ENCODE measurements at regions not wholly inside any gene's neighbourhood (a gene's known extent, or its start where the extent isn't known, plus 50 kb on each side); places are given as distances from the start of the nearest gene placed in this dataset.

DNA sequence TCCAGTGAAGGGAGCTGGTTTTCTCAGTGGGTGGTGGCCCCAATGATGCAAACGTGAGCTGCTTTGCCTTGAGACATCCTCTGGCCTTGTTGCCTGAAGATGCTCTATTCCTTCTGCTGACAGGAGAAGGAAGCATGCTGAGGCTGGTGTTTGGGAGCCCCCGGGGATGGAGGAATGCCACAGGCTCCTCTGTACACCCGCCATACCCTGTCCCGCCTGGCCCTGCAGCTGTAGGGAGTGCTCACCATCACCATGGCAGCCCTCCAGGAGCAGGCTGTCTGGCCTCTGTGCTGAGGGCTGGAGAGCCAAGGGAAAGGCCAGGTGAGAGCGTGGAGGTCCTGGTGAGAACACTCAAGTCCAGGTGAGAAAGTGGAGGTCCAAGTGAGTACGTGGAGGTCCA is 134.4 kb downstream of the MRPL36 start:
- no peak for TF ChIP-seq POLR2A (IDR thresholded peaks at IDR 0.05)
- TF ChIP-seq, protein P1, sequence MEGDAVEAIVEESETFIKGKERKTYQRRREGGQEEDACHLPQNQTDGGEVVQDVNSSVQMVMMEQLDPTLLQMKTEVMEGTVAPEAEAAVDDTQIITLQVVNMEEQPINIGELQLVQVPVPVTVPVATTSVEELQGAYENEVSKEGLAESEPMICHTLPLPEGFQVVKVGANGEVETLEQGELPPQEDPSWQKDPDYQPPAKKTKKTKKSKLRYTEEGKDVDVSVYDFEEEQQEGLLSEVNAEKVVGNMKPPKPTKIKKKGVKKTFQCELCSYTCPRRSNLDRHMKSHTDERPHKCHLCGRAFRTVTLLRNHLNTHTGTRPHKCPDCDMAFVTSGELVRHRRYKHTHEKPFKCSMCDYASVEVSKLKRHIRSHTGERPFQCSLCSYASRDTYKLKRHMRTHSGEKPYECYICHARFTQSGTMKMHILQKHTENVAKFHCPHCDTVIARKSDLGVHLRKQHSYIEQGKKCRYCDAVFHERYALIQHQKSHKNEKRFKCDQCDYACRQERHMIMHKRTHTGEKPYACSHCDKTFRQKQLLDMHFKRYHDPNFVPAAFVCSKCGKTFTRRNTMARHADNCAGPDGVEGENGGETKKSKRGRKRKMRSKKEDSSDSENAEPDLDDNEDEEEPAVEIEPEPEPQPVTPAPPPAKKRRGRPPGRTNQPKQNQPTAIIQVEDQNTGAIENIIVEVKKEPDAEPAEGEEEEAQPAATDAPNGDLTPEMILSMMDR (IDR thresholded peaks at IDR 0.05), result no peak

Measured in esophagus squamous epithelium (tissue), 4 donors.